DMS153 treated with DMSO at 0.1 percent for 48 hours (cell line): ENCODE measurements at regions not wholly inside any gene's neighbourhood (a gene's known extent, or its start where the extent isn't known, plus 50 kb on each side); places are given as distances from the start of the nearest gene placed in this dataset.
"Not testable (repeated sequence)": the region's sequence is repeated elsewhere in the genome, so short reads cannot be mapped to it uniquely, and the experiment has no call there.

Experiments used
- DNase-seq: peaks from one replicate; lab custom pipeline; 2025; ENCODE audit not compliant: unreplicated experiment; lab: John Stamatoyannopoulos, UW

DNA sequence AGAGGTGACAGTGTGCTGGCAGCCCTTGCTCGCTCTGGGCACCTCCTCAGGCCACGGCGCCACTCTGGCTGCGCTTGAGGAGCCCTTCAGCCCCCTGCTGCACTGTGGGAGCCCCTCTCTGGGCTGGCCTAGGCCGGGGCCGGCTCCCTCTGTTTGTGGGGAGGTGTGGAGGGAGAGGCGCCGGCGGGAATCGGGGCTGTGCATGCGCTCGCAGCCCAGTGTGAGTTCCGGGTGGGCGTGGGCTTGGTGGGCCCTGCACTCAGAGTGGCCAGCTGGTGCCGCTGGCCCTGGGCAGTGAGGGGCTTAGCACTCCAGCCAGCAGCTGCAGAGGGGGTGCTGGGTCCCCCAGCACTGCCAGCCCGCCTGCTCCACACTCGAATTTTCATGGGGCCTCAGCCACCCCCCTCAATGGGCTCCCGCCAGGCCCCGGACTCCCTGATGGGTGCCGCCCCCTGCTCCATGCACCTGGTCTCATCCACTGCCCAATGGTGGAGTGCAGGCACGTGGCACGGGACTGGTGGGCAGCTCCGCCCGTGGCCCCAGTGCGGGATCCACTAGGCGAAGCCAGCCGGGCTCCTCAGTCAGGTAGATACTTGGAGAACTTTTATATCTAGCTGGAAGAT is 96.7 kb upstream of the BET1 start:
- no peak for DNase-seq

DNA sequence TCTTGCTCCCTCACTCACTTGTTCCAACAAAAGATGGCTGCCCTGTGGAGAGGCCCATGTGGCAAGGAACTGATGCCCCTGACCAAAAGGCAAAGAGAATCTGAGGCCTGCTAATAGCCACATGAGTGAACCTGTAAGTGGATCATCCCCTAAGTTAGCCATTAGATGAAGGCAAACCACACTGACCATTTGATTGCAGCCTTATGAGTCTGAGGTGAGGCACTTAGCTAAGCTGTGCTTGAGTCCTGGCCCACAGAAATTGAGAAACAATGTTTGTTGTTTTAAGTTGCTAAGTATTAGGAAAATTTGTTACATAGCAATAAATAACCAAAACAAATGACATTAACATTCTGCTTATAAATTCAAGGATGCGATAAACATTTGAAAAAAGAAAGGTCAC is 100.1 kb upstream of the BET1 start:
- no peak for DNase-seq

DNA sequence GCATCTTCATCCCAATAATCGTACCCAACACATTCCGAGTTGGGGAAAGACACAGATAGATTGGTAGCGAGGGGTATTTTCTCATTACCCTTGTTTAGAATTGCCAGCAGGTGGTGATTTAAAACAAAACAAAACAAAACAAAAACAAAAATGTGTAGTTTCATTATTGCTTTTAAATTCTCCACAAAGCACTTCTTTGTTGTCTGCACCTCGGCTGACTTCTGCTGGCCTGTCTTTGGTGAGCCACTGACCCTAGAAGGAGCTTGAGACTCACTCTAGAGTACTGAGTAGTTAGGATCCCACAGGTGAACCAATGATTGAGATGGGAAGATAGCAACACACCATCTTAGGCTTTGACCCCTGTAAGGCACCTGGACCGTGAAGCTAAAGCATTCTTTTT is 105.4 kb upstream of the BET1 start:
- DNase-seq: no peak

DNA sequence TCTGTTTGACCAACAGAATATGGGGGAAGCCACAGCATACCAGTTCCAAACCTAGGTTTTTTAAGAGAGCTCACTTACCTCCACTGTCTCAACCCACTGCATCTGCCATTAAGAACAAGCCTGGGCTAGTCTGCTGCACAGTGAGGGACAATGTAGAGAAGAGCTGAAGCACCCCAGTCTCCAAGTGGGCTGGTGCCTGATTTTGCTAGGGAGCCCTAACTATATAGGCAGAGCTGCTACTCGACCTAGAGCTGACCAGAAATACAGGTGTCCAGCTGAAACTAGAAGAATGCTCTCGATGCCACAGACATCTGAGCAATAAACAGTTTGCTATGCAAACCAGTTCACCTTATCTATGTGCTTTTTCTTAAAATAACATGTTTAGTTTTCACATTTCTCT is 106.9 kb upstream of the BET1 start:
- no peak for DNase-seq

DNA sequence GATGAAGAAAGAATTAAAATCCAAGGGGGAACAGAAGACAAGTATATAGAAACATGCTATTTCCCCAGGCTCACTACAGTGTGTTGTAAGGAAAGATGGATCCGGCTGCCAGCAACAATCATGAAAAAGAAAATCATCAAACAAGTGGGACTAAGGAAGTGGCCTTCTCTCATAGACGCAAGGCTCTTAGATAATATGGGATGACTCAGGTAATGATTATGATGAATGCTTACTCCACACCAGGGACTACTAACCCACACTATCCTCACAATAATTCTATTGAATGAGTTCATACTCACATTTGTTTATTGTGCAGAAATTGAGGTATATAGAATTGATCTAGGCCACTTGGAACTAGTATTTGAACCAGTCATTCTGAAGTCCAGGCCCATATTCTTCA is 111.2 kb upstream of the BET1 start:
- DNase-seq: no peak

DNA sequence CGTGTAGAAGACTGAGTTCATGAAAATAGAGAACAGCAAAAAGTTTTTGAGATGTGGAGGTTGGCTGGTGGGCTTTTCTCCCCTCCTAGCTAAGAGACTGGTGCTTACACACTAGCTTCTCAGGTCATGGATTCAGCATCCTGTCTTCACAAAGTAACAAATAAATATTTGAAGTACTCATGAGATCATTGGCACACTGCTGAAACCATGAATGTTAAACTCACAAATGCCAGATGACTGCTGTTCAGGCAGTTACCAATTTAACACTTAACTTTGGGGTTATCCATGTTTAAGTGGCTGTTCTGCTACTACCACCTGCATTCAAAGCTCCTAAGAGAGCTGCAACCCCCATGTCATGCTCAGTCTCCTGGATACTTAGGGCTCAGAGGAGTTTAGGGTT is 119.0 kb upstream of the BET1 start:
- no peak for DNase-seq

DNA sequence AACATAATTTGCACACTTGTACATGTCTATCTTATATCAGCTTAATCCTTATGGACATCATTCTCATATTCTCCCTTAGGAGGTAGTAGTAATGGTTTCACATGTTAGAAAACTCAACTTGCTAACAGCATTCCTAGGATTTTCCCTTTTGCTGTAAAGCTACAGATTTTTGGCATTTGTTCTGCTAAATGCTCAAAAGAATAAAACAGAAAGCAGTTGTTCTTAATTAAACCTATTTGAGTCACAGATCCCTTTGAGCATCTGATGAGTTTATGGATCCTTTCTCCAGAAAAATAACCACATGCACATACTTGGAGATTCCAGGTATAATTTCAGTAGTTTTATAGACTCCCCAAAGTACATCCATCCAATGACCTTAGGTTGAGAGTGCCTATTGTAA is 122.9 kb upstream of the BET1 start:
- DNase-seq: no peak

DNA sequence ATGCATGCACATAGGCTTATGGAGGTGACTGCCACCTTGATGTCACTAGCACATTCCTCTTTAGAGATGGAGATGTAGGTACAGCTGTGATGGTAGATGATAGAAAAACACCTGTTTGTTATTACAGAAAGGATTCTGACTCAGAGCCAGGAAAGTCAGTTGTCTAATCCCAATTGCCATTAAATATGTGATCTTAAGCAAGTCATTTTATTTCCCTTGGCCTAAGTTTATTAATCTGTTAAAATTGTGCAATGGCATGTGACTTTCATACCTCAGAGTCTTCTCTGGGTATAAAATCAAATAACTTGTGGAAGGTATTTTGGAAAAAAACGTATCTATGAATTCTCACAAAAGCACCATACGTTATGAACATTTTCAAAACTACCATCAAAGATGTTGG is 123.9 kb upstream of the BET1 start:
- DNase-seq: no peak

DNA sequence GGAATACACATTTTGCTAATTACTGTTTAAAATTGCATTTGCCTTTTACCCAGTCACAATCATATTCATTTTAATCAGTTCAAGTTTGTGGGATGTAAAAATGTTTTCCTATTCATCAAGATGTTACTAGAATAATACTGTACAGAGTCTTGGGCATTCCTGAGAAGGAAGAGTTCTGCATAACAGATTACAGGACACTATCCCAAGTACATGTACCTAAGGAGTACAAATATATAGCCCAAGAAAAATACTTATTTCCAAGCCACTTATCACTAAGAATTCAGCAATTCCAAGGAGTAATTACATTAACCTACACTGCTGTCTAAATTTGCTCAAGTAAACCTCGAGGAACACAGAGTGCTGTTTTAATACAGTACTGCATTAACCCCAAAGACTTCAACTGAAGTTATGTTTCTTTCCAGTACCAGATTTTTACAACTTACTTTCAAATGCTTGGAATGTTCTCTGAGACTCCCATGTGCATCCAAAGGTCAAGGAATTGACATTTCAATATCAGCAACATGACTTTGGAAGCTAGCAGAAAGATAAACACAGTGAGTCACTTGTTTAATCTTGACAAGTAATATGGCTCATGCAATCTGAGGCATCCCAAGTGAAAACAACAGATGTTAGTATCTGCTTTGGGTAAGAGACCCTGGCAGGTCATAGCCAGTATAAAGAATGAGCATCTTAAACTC is 125.4 kb upstream of the BET1 start:
- no peak for DNase-seq

DNA sequence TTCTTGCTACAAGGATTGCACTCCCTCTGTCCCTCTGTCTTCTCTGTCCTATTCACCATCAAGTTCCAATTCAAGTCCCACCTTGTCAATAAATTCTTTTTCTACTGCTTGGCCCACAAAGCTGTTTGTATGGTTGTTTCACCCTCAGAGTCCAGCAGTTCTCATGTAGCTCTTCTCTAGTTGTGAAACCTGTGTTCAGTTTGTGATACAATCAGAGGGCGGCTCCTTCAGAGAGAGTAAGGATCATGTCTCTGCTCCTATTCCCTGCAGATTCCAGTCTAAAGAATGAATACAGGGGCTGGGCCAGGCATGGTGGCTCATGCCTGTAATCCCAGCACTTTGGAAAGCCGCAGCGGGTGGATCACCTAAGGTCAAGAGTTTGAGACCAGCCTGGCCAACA is 126.6 kb upstream of the BET1 start:
- no peak for DNase-seq

DNA sequence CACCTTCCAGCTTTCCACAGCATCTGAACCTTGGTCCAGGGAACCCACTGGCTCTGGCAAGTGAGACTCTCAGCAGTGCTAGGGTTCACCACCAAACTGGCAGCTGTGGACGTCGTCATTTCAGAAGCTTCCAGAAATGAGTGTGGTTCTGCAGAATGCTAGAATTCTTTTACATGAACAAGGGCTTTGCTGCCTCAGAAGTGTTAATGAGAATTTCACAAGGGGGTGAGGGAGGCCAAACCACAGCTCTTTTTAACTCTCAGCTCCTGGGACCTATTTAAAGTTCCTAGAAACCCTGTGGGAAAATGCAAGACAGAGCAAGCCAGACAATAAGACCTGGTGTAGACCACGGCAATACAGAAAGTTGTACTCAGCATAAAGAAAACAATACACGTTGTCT is 129.3 kb upstream of the BET1 start:
- no peak for DNase-seq

DNA sequence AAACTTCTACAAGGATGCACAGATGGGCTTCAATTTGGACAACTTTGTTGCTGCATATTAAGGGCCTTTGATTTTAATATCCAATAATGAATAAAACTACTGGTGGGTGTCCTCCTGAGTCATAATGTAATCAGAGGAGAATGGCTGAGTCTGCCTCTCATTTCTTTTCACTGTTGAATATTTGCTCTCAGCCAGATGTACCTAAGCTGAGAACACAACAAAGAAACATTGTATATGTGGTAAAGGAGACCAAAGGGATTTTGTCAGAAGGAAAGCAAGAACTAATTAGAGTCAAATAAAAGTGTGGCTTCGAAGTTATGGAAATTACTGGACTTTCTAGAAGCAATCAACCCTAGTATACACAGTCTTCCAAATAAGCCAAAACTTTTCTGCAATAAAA is 131.0 kb upstream of the BET1 start:
- DNase-seq: no peak

DNA sequence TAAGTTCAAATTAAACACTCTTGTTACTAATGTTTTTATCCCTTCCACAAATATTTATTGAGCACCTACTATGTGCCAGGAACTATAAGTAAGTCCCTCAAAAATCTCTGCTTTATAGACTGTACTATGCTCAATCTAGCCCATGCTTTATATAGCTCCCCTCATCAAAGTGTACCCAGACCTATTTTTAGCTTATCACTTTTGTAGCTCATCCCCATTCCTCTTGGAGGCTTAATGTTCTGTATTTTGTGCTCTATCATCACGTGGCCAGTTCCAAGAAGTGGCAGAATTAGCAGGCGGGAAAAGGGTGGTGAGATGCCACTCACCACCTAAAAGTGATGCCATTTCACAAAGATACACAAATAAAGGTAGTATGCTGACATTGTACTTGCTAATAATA is 138.1 kb upstream of the BET1 start:
- DNase-seq: no peak

DNA sequence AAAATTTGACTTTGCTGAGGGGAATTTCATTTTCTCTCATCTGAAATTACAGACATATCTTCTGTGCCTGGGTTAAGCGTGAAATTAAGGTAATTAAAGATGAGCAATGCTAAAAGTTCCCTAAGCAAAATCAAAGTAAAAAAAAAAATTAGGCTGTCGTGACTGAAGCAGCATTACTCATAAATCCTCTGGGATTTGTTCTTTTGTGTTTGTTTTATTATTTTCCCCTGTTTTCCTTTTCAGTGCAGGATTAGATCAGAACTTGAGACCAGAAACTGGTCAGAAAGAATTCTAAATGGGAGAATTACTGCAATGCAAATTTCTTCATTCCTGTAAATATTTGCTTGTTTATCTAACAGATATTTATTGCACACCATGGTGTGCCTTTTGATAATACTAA is 141.4 kb upstream of the BET1 start:
- DNase-seq: no peak

DNA sequence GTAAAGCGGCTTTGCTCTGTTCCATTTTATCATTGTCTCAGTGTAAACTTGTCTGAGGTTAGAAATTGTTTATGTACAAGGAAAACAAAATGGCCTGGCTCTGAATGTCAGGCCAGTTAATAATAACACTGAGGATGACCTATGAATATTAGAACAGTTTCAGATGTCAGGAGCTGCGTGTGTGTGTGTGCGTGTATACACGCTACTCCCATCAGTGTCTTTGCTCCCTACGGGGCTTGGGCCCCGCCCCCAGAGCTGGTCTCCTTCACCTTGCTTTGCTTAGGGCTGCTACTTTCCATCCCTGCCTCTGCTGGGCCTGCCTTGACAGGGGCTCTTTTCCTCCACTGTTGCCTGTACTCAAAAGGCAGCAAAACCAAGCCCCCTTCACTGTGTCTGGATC is 142.3 kb upstream of the BET1 start:
- DNase-seq: no peak

DNA sequence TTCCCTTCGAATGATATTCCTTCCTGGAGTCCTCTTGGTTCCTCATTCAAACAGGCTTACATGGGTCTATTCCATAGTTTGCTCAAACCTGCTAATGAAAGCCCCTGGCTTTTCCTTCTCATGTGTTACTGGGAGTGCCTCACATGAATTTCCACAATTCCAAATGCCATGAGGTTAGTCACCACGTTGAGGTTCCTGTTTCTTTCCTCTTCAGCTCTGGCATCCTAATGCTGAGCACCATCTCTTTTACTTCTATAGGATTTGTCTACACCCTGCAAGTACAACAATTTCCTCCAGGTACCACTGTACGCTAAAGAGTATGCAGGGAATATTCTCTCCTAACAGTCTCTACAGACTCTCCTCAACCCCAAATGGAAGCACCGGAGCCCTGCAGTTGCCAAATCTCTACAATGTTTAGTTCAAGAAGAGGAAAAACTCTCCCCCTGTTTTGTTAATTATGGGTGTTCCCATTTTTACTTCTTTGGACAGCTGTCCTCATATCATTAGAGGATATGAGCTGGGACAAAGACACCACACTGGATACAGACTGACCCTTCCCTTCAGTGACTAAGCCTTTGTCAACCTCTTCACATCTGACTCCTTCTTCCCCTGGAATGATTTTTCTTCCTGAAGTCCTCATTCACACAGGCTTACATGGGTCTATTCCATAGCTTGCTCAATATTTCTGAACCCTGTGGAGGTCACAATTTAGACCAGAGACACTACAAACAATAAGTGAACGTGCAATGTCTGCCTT is 145.8 kb upstream of the BET1 start:
- no peak for DNase-seq

DNA sequence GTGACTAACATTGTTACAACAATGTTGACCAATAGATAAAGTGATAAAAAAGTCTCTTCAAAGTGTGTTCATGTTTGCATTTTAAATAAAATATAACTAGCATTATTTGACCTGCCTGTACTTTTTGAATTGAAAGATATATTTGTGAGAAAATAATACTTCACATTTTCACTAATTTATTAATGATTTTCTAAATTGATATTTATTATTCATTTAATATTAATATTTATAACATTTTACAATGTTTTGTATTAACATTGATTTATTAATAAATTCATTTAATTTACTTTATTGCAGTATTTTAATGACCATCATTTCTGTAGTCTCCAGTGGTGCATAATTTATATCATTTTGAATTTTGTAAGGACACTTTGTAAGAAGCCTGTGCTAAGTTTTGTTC is 150.0 kb upstream of the BET1 start:
- no peak for DNase-seq

DNA sequence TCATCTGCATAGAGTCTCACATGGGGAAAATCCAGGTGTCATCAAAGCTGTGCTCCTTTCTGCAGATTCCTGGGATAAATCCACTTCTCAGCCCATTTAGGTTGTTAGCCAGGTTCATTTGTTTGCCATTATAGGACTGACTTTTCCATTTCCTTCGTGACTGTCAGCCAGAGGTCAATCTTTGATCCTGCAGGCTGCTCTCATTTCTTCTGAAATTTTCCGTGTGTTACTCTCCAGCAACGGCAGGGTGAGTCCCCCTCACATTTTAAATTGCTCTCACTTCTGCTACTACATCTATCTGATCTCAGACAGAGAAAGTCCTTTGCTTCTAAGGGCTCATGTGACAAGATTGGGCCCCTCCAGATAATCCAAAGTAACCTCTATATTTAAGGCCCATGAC is 150.7 kb upstream of the BET1 start:
- DNase-seq: no peak

DNA sequence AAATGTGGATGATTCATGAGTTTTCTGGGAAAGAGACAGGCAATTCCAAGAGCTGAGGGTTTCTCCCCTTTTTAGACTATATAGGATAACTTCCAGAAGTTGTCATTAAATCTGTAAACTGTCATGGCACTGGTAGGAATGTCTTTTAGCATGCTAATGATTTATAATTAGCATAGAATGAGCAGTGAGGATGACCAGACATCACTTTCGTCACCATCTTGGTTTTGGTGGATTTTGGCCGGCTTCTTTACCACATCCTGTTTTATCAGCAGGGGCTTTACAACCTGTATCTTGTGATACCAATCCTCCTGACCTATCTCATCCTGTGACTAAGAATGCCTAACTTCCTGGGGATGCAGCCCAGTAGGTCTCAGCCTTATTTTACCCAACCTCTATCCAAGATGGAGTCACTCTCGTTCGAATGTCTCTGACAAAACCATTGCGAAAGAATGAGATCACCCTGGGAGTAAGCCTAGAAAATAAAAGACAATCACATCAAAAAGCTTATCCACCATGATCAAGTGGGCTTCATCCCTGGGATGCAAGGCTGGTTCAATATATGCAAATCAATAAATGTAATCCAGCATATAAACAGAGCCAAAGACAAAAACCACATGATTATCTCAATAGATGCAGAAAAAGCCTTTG is 153.6 kb upstream of the BET1 start:
- DNase-seq: not testable (repeated sequence)

DNA sequence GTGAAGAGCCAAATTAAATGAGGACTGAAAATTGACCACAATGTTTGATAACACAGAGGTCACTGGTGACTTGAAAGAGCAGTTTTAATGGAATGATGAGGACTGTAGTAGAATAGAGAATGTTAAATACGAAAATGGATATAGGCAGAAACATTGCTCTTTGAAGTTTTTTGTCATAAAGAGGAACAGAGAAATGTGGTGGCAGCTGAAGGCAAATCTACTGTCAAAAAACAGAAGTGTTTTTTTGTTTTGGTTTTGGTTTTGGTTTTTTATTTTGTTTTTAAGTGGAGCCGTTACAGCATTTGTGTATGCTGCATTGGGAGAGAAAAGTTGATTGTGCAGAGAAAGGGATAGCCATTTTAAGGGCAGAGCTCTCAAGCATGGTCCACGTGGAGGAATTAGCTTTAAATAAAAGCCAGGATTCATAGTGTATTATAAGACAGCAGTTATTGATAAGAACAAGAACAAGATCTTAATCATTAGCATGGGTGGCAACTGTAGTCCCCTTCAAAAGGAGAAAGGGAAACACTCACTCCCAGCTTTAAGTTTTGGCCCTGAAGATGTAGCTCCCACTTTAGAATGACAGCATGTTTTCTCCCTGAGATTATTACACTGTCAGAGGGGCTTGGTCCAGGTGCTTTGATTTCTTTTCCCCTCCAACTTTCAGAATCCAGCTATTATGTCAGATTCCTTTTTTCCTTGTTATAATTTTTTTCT is 156.7 kb upstream of the BET1 start:
- DNase-seq: no peak

DNA sequence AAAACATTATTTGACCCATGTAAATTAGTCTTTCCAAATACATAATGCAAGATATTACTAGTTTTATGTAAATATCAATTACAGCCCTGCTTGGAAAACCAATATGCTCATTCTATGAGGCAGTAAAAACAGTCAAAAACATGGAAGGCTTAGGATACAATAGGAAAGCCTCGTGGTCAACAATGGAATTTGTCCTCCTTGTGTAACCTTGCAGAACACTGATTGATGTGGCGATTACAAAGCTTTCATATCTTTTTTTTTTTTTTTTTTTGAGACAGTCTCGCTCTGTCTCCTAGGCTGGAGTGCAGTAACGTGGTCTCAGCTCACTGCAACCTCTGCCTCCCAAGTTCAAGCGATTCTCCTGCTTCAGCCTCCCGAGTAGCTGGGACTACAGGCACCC is 157.3 kb upstream of the BET1 start:
- no peak for DNase-seq
